Mammary epithelial cell (primary cell): ENCODE measurements at regions not wholly inside any gene's neighbourhood (a gene's known extent, or its start where the extent isn't known, plus 50 kb on each side); places are given as distances from the start of the nearest gene placed in this dataset.

Experiments used
- CTCF ChIP-seq, 2 donors: IDR thresholded peaks in 1 of 2; conservative IDR thresholded peaks in 1 of 2; 2 replicates each; pipeline ENCODE4 v1.5.1; 2011 to 2012; ENCODE audit warnings: inconsistent platforms in 2 of 2, low read length in 2 of 2, mild to moderate bottlenecking in 2 of 2, control low read depth in 1 of 2, low read depth in 1 of 2; ENCODE audit not compliant: insufficient read depth in 1 of 2; ENCODE audit errors: extremely low read depth in 1 of 2
- EZH2 ChIP-seq: IDR thresholded peaks from 2 replicates; pipeline ENCODE4 v1.6.1; 2012; ENCODE audit warnings: low read length, inconsistent platforms, borderline replicate concordance

- TF ChIP-seq CTCF (conservative IDR thresholded peaks at IDR 0.05 in 1 of 2, IDR thresholded peaks at IDR 0.05 in 1 of 2; ENCODE audit: extremely low read depth in 1 of 2, insufficient read depth in 1 of 2, low read depth in 1 of 2, low read length in 2 of 2) (no peak), EZH2 (no peak)
Observed at GRCh38 chr2:37582481-37583220, 88.8 kb downstream of the CDC42EP3 start.
